ENCODE measurements at regions not wholly inside any gene's neighbourhood (a gene's known extent, or its start where the extent isn't known, plus 50 kb on each side); places are given as distances from the start of the nearest gene placed in this dataset.

GRCh38 chr12:92520511-92520910, 182.3 kb upstream of the PLEKHG7 start:
- ATAC-seq (no peak), DNase-seq (no peak)
- Histone ChIP-seq H3K36me3 (ENCODE audit: low read depth) (no peaks in the 10 kb centered on the region), H3K4me3 (no peak overlapping the region), H3K9me3 (no peaks in the 10 kb centered on the region), H3K4me1 (ENCODE audit: low read depth) (no peaks in the 10 kb centered on the region)
- intact Hi-C loops (cut with DNase I, micrococcal nuclease), result no loop called here
- TF ChIP-seq, protein P1, sequence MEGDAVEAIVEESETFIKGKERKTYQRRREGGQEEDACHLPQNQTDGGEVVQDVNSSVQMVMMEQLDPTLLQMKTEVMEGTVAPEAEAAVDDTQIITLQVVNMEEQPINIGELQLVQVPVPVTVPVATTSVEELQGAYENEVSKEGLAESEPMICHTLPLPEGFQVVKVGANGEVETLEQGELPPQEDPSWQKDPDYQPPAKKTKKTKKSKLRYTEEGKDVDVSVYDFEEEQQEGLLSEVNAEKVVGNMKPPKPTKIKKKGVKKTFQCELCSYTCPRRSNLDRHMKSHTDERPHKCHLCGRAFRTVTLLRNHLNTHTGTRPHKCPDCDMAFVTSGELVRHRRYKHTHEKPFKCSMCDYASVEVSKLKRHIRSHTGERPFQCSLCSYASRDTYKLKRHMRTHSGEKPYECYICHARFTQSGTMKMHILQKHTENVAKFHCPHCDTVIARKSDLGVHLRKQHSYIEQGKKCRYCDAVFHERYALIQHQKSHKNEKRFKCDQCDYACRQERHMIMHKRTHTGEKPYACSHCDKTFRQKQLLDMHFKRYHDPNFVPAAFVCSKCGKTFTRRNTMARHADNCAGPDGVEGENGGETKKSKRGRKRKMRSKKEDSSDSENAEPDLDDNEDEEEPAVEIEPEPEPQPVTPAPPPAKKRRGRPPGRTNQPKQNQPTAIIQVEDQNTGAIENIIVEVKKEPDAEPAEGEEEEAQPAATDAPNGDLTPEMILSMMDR (IDR thresholded peaks at IDR 0.05), result no peak

DNA sequence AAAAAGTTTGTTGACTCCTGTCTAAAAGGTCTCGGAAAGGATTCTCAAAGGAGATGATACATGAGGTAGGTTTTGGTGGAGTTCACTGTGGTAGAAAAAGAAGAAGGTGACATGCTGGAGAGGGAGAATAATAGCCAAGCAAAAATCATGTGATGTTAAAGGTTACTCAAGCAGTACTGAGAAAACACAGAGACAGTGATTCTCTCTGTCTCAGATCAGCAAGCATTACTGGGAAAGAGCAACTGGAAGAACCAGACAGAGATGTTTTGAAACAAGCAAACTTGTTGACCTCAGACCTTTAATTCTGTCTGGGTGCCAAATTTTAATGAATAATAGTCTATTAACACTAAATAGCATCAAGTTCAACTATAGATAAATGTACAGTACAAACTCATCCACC, 183.5 kb upstream of the PLEKHG7 start:
- DNase-seq (no peak), ATAC-seq (no peak)
- Histone ChIP-seq H3K36me3 (ENCODE audit: low read depth) (no peaks in the 10 kb centered on the region), H3K4me1 (ENCODE audit: low read depth) (no peaks in the 10 kb centered on the region), H3K9me3 (no peaks in the 10 kb centered on the region), H3K4me3 (no peak overlapping the region)
- TF ChIP-seq, protein P1 (IDR thresholded peaks at IDR 0.05), result no peak
- intact Hi-C loops (cut with DNase I, micrococcal nuclease), result no loop called here

GRCh38 chr12:92518071-92518470, 184.7 kb upstream of the PLEKHG7 start:
- H3K9me3 ChIP-seq, result no peaks in the 10 kb centered on the region
- intact Hi-C loops (cut with DNase I, micrococcal nuclease), result no loop called here
- H3K36me3 ChIP-seq (ENCODE audit: low read depth), result no peaks in the 10 kb centered on the region
- TF ChIP-seq, protein P1 (IDR thresholded peaks at IDR 0.05), result no peak
- DNase-seq, result no peak
- H3K4me3 ChIP-seq, result no peak overlapping the region
- H3K4me1 ChIP-seq (ENCODE audit: low read depth), result no peaks in the 10 kb centered on the region
- ATAC-seq, result peak; percentile 82

DNA sequence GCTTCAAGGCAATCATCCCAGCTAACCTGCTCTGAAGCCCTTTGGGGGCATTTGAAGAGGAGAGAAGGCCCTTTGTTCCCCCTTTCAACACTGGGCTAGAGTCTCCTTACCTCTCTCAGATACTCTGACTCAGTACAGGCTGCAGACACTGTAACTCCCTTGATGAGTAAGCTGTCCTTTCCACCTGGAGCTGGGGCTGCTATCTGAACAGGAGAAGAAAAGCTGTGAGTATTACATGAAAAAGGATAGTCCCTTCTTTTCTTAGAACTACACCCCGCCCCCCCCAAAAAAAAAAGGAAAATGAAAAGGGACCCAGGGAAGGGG, 186.6 kb upstream of the PLEKHG7 start:
- DNase-seq (no peak), ATAC-seq (peak; percentile 58)
- Histone ChIP-seq H3K4me3 (no peak overlapping the region), H3K4me1 (ENCODE audit: low read depth) (no peaks in the 10 kb centered on the region), H3K36me3 (ENCODE audit: low read depth) (no peaks in the 10 kb centered on the region), H3K9me3 (no peaks in the 10 kb centered on the region)
- TF ChIP-seq, protein P1 (IDR thresholded peaks at IDR 0.05), result no peak
- intact Hi-C loops (cut with DNase I, micrococcal nuclease), result no loop called here

DNA sequence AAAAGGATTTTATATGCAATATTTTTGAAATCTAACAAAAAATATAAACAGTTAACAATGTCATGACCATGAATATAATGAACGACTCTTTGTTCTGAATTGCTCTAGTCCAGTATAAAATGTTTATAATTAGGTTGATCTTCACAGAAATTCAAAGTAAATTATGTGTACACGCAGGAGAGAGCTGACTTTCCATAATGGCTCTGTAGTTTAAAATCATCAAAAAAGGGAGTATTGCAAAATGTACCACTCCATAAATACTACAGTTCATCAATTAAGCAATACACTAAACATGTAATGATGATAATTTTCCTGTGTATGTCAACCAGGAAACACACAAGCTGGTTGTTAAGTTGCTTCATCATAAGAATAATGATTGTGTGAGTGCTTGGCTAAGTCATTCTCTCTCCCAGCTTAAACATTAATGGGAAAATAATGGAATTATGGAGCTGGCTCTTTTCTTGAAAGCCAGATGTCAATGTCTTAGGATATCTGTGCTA, 189.5 kb upstream of the PLEKHG7 start:
- no peaks in the 10 kb centered on the region for H3K36me3 ChIP-seq (ENCODE audit: low read depth)
- intact Hi-C loops (cut with DNase I, micrococcal nuclease), result no loop called here
- ATAC-seq (no peak), DNase-seq (no peak)
- TF ChIP-seq, protein P1 (IDR thresholded peaks at IDR 0.05), result no peak
- no peak overlapping the region for H3K4me3 ChIP-seq
- H3K4me1 ChIP-seq (ENCODE audit: low read depth), result no peaks in the 10 kb centered on the region
- H3K9me3 ChIP-seq, result no peaks in the 10 kb centered on the region

DNA sequence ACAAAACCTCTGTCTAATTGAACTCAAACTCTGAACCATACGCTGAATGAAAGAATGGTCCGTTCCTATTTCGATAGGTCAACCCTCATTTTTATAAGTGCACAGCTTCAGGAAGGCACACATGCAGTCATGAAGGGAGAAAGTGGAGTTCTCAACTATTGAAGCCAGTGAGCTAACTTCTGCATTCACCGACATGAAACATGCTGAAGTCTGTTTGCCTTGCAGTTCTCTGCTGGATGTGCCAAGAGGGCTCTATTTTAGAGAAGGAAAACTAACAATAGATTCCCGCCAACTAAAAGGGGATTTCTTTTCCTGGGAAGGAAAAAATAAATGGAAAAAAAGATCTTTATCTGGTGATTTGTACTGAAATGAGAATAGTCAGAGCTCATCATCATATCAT, 191.0 kb upstream of the PLEKHG7 start:
- Histone ChIP-seq H3K4me1 (ENCODE audit: low read depth) (no peaks in the 10 kb centered on the region), H3K9me3 (no peaks in the 10 kb centered on the region), H3K4me3 (no peak overlapping the region), H3K36me3 (ENCODE audit: low read depth) (no peaks in the 10 kb centered on the region)
- TF ChIP-seq, protein P1 (IDR thresholded peaks at IDR 0.05), result no peak
- ATAC-seq (no peak), DNase-seq (no peak)
- intact Hi-C loops (cut with DNase I, micrococcal nuclease), result no loop called here

Measured in mucosa of descending colon (tissue), 3 donors.